ELF-1 (cell line): ENCODE measurements at regions not wholly inside any gene's neighbourhood (a gene's known extent, or its start where the extent isn't known, plus 50 kb on each side); places are given as distances from the start of the nearest gene placed in this dataset.

Experiments used
- DNase-seq: peaks from one replicate; pipeline ENCODE4 v3.0.0-alpha.2; 2016; ENCODE audit warnings: low read depth, low spot score

- no peak for DNase-seq
These were observed 257.7 kb downstream of the DIPK2A start for GRCh38 chr3:144229330-144229729.

- DNase-seq = no peak
These were observed 258.3 kb downstream of the DIPK2A start for GRCh38 chr3:144229953-144230352.

DNA sequence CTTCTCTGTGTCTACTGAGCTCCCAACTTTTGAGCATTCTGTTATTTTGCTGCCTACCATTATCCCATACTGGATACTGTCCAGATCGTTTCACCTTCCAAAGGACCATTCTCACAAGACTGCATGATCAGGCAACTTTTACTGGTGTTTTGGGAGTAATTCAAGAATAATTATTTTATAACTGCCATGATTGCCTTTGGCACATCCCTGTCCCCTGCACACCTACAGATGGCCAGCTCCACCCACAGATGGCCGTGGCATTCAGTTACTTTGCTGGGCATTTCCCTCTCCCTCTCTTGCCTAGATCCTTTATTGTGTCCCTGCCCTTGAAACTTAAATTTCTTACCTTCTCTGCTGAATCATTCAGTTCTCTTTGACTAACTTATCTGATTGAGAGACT, 263.9 kb downstream of the DIPK2A start:
- no peak for DNase-seq

DNA sequence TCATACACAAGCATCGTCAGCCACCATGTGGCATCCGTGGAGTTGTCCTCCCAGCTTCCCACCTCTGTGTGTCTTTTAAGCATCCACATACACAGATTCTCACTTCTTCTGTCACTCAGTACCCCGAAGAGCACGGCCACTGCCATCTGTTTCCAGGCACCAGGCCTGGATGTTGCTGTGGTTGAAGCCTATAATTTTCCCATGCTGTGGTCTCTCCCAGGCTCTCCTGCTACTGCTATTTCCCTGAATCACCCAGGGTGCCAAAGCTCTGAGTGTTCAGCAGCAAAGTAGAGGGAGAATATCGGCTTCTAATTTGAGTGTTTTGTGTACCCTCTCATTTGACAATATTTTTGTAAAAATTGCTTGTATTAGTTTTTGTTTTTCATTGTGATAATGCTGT, 265.7 kb downstream of the DIPK2A start:
- DNase-seq = no peak

- no peak for DNase-seq
These were observed 269.8 kb downstream of the DIPK2A start for GRCh38 chr3:144241404-144241803.

GRCh38 chr3:144242747-144243146, 271.1 kb downstream of the DIPK2A start:
- DNase-seq = no peak

DNA sequence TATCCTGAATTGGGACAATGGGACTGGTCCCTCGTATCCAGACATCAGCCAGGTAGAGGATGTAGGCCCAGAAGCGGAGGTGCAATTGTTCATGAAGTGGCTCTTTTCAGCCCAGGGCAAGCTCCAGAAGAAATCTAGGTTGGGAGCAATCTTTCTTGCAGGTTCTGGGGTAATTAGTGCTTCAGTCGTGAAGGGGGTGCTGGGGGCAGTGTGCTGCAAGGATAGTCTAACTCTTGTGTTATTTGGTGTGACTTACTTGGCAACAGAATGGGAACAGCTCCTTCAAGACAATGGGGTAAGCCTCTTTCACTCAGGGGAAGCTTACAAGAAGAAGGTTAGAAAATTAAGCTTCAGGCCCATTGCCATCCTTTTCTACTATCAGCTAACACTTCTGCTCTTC, 273.0 kb downstream of the DIPK2A start:
- peak; percentile 14 for DNase-seq

DNA sequence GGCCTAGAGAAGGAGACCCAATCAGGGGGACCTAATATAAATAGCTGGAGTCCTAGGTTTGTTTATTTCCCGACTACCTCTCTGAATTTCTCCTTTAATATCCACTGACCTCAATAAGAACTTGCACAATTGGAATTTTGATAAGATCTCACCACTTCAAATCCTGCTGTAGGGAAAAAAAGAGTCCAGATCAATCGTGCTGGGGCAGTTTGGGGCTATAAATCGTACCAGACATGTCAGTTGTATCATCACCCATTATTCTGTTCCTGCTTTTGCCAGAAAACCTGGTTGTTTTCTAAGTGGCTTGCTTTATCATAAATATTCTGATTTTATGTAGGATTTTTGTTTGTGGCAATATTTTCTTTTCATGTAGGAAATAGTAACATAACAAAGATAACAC, 281.3 kb downstream of the DIPK2A start:
- no peak for DNase-seq

GRCh38 chr3:144257381-144257780, 285.8 kb downstream of the DIPK2A start:
- DNase-seq = no peak

GRCh38 chr3:144259267-144259666, 287.6 kb downstream of the DIPK2A start:
- no peak for DNase-seq

- no peak for DNase-seq
These were observed 292.1 kb downstream of the DIPK2A start for GRCh38 chr3:144263706-144264105.

DNA sequence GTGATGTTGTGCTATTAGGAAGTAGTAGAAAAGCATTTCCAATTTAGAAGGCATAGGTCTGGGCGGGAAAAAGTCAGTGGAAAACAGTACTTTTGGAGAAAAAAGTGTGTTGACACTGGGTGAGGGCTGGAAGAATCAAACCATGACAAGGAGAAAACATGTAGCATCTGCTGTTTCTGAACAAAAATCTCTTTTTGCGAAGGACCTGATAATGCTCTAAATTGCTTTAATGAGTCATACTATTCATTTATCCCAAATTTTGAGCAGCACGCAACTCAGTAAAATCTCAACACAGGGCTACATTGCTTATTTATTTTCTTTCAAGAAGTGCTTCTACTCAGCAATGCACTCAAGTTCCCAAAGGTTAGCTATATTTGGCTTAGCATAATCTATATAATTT, 292.7 kb downstream of the DIPK2A start:
- DNase-seq = no peak

DNA sequence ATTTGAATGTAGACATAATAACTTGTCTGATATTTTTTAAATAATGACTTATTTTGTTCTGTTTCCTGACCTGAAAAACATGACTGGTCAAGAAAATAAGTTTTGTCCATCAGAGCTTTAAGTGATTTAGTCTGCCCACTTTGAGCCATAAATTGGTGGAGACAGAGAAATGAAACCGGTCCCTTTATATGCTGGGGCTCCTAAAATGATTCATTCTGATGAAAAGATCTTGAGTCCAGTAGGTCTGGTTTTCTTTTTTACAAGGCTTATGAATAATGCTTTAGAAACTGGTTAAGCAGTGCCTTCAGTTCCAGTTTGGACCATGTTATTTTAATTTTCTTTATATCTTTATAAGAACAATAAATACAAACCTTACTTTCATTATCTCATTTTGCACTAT, 293.2 kb downstream of the DIPK2A start:
- no peak for DNase-seq

GRCh38 chr3:144265542-144266100, 294.0 kb downstream of the DIPK2A start:
- no peak for DNase-seq

- DNase-seq = no peak
These were observed 298.5 kb downstream of the DIPK2A start for GRCh38 chr3:144270100-144270499.

DNA sequence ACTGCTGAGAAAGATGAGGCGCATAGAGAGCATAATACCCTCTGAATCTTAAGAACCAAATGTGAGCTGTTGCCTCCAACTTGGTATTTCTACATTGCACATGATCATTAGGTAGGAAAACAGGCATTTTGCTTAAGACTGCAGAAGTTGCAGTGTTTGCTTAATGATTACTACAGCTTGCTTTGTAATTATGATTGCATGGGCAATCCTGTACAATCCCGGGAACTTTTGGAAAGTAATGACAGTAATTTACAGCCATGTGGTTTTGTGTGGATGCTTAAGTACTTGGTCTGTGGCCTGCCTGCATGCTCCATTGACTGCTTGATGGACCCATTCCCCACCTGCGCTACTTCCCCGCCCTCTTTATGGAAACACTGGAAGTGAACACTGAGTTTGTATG, 301.1 kb downstream of the DIPK2A start:
- no peak for DNase-seq

DNA sequence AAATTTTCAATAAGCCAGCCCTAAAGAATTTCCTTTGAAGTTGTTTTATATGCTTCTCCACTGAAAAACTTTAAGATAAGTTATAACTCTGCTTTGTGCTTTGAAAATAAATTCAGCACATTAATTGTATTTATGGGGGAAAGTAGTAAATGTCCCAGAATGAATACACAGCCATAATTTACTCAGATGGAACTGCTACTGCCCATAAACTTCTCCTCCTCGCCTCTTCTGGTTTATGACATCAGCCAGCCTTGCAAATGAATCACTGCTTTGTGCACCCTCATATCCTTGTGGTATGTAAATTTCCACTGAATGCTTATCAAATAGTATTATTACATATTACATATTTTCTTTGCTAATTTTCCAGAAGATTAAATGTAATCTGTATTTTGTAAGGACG, 302.0 kb downstream of the DIPK2A start:
- DNase-seq = no peak

DNA sequence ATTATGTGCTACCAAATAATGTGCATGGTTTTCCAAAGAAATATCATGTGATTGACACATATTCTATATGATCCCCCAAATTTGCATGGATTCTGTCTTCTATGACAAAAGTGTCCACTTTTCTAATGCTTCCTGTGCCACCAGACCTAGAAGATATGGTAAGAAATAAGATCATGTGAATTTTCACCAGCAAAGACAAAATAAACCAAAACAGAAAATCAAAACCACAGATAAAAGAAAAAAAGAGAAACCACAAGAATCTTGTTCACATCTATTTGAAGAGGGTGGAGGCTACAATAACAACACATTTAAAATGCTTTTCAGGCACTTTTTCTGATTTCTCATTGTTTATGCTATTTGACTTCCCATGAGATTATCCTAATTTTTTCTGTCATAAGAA, 303.4 kb downstream of the DIPK2A start:
- no peak for DNase-seq

DNA sequence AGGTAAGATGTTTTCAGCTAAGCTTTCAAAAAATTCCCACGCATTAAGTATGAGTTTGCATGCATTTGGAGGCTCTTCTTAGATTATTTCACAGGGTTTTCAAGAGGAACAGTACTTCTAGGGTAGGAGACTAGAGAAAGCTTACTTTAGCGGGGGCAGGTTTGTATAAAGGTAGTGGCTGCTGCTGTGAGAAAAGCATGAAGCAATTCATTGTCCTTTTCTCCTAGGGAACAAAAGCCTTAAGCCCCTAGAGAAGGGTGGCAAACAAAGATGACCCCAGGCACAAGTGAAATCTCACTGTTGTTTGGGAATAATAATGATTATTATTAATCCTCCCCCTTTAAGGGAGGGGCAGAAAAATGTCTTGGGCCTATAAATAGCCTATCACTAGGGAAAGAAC, 310.7 kb downstream of the DIPK2A start:
- DNase-seq = no peak

- no peak for DNase-seq
These were observed 314.8 kb downstream of the DIPK2A start for GRCh38 chr3:144286235-144286910.

- DNase-seq = no peak
These were observed 315.4 kb downstream of the DIPK2A start for GRCh38 chr3:144287001-144287400.

GRCh38 chr3:144289057-144289456, 317.4 kb downstream of the DIPK2A start:
- no peak for DNase-seq

GRCh38 chr3:144294659-144295538, 323.3 kb downstream of the DIPK2A start:
- no peak for DNase-seq
